ENCODE measurements at regions not wholly inside any gene's neighbourhood (a gene's known extent, or its start where the extent isn't known, plus 50 kb on each side); places are given as distances from the start of the nearest gene placed in this dataset.

- TF ChIP-seq FOXP2 (optimal IDR thresholded peaks at IDR 0.05; ENCODE audit: control extremely low read depth, extremely low read length, insufficient read depth) (no peak), POLR2AphosphoS5 (IDR thresholded peaks at IDR 0.05; ENCODE audit: borderline replicate concordance, low read depth, low read length) (no peak)
Measured at GRCh38 chr5:83776437-83777031, 55.9 kb upstream of the HAPLN1 start.
